Liver (tissue), 8 donors: ENCODE measurements at regions not wholly inside any gene's neighbourhood (a gene's known extent, or its start where the extent isn't known, plus 50 kb on each side); places are given as distances from the start of the nearest gene placed in this dataset.

Experiments
- DNase-seq: peaks from one replicate; pipeline ENCODE4 v3.0.0-alpha.2; 2017; ENCODE audit warnings: low spot score
- H3K27ac ChIP-seq, 2 donors: one replicate each; pipeline ENCODE4 v1.7.0; 2013; ENCODE audit warnings: inconsistent platforms in 2 of 2, low read length in 2 of 2, control low read depth in 1 of 2, low read depth in 1 of 2, mild to moderate bottlenecking in 1 of 2
- H3K27me3 ChIP-seq, 4 donors: one replicate each; pipeline versions ENCODE4 v1.6.1 to v1.7.0; 2013; ENCODE audit warnings: low read length in 3 of 4, inconsistent platforms in 1 of 4, mild to moderate bottlenecking in 1 of 4, moderate library complexity in 1 of 4; ENCODE audit not compliant: control insufficient read depth in 4 of 4, insufficient read depth in 4 of 4
- H3K36me3 ChIP-seq, 4 donors: one replicate each; pipeline versions ENCODE4 v1.6.1 to v1.7.0; 2013; ENCODE audit warnings: low read length in 3 of 4, mild to moderate bottlenecking in 3 of 4, low read depth in 1 of 4, moderate library complexity in 1 of 4; ENCODE audit not compliant: control insufficient read depth in 4 of 4, insufficient read depth in 3 of 4
- H3K4me1 ChIP-seq, 4 donors: one replicate each; pipeline versions ENCODE4 v1.6.1 to v1.7.0; 2013; ENCODE audit warnings: low read length in 3 of 4, mild to moderate bottlenecking in 3 of 4, moderate library complexity in 1 of 4; ENCODE audit not compliant: control insufficient read depth in 4 of 4, insufficient read depth in 4 of 4
- H3K4me3 ChIP-seq, 3 donors: one replicate each; pipeline versions ENCODE4 v1.6.1 to v1.7.0; 2013; ENCODE audit warnings: low read length in 3 of 3, control low read depth in 1 of 3, low read depth in 1 of 3, mild to moderate bottlenecking in 1 of 3
- H3K9ac ChIP-seq, 2 donors: one replicate each; pipeline ENCODE4 v1.7.0; 2013; ENCODE audit warnings: low read length in 2 of 2, mild to moderate bottlenecking in 2 of 2, moderate library complexity in 2 of 2, control low read depth in 1 of 2, low read depth in 1 of 2
- H3K9me3 ChIP-seq, 4 donors: one replicate each; pipeline versions ENCODE4 v1.6.1 to v1.7.0; 2013; ENCODE audit warnings: low read length in 3 of 4; ENCODE audit not compliant: control insufficient read depth in 4 of 4
- ATF3 ChIP-seq: IDR thresholded peaks from 2 replicates; pipeline ENCODE4 v1.6.1; 2016; ENCODE audit warnings: antibody characterized with exemption
- CTCF ChIP-seq: fragments of 150-350 bp; IDR thresholded peaks from 2 replicates; pipeline ENCODE4 v1.5.1; 2017; ENCODE audit warnings: improper control_type of control experiment, low read depth, low read length; ENCODE audit not compliant: missing input control
- EGR1 ChIP-seq, 2 donors: IDR thresholded peaks; 2 replicates each; pipeline ENCODE4 v1.6.1; 2016 to 2018; ENCODE audit warnings: antibody characterized with exemption in 2 of 2, low read depth in 2 of 2
- FOXA1 ChIP-seq: IDR thresholded peaks from 2 replicates; pipeline ENCODE4 v1.6.1; 2016; ENCODE audit warnings: antibody characterized with exemption
- FOXA2 ChIP-seq: IDR thresholded peaks from 2 replicates; pipeline ENCODE4 v1.6.1; 2016; ENCODE audit warnings: antibody characterized with exemption
- GABPA ChIP-seq, 2 donors: IDR thresholded peaks in 1 of 2; conservative IDR thresholded peaks in 1 of 2; 2 replicates each; pipeline ENCODE4 v1.6.1; 2016; ENCODE audit warnings: antibody characterized with exemption in 2 of 2, mild to moderate bottlenecking in 1 of 2, moderate library complexity in 1 of 2
- HNF4A ChIP-seq, 2 donors: conservative IDR thresholded peaks; 2 replicates each; pipeline ENCODE4 v1.6.1; 2016; ENCODE audit warnings: antibody characterized with exemption in 2 of 2, mild to moderate bottlenecking in 2 of 2
- HNF4G ChIP-seq: IDR thresholded peaks from 2 replicates; pipeline ENCODE4 v1.6.1; 2016; ENCODE audit warnings: antibody characterized with exemption
- JUND ChIP-seq, 2 donors: IDR thresholded peaks; 2 replicates each; pipeline ENCODE4 v1.6.1; 2016; ENCODE audit warnings: antibody characterized with exemption in 2 of 2
- MAX ChIP-seq: IDR thresholded peaks from 2 replicates; pipeline ENCODE4 v1.6.1; 2016; ENCODE audit warnings: antibody characterized with exemption
- NR2F2 ChIP-seq: IDR thresholded peaks from 2 replicates; pipeline ENCODE4 v1.6.1; 2016; ENCODE audit warnings: antibody characterized with exemption
- RAD21 ChIP-seq, 2 donors: IDR thresholded peaks; 2 replicates each; pipeline ENCODE4 v1.6.1; 2016; ENCODE audit warnings: antibody characterized with exemption in 2 of 2, mild to moderate bottlenecking in 2 of 2
- REST ChIP-seq: IDR thresholded peaks from 2 replicates; pipeline ENCODE4 v1.6.1; 2016; ENCODE audit warnings: antibody characterized with exemption, mild to moderate bottlenecking
- RXRA ChIP-seq, 2 donors: IDR thresholded peaks; 2 replicates each; pipeline ENCODE4 v1.6.1; 2017 to 2018; ENCODE audit warnings: antibody characterized with exemption in 2 of 2, mild to moderate bottlenecking in 1 of 2
- SP1 ChIP-seq: IDR thresholded peaks from 2 replicates; pipeline ENCODE4 v1.6.1; 2018; ENCODE audit warnings: antibody characterized with exemption, mild to moderate bottlenecking
- TAF1 ChIP-seq: conservative IDR thresholded peaks from 2 replicates; pipeline ENCODE4 v1.6.1; 2016; ENCODE audit warnings: antibody characterized with exemption, mild to moderate bottlenecking
- YY1 ChIP-seq: IDR thresholded peaks from 2 replicates; pipeline ENCODE4 v1.6.1; 2016; ENCODE audit warnings: antibody characterized with exemption, mild to moderate bottlenecking
- ZBTB33 ChIP-seq: IDR thresholded peaks from 2 replicates; pipeline ENCODE4 v1.6.1; 2016; ENCODE audit warnings: antibody characterized with exemption
- WGBS: extraction: QIAGEN DNeasy Blood & Tissue Kit; methylation state at CpG from one replicate; pipeline ENCODE4 v1.1.7; 2013; 5-methylcytosine and 5-hydroxymethylcytosine counted together
- donor health status: healthy.
- donor health status: healthy.
- donor health status: healthy.
- donor health status: healthy.
- donor health status: healthy.

- Histone ChIP-seq H3K4me3 (no peak overlapping the region), H3K27me3 (no peaks in the 10 kb centered on the region), H3K27ac (no peak overlapping the region), H3K9ac (no peak overlapping the region), H3K36me3 (no peaks in the 10 kb centered on the region), H3K4me1 (no peaks in the 10 kb centered on the region), H3K9me3 (no peaks in the 10 kb centered on the region)
- TF ChIP-seq JUND (IDR thresholded peaks at IDR 0.05) = no peak
- WGBS = 88% methylated on average over 3 of the region's 3 CpGs
- DNase-seq = no peak
Measured at GRCh38 chr5:175263776-175264175, 180.2 kb downstream of the DRD1 start.

- H3K36me3 ChIP-seq = no peaks in the 10 kb centered on the region
- 79% methylated on average over 4 of the region's 4 CpGs for WGBS
- no peak overlapping the region for H3K4me3 ChIP-seq
- no peak overlapping the region for H3K27ac ChIP-seq
- no peak for DNase-seq
- no peak overlapping the region for H3K9ac ChIP-seq
- H3K27me3 ChIP-seq = no peaks in the 10 kb centered on the region
- H3K4me1 ChIP-seq = no peaks in the 10 kb centered on the region
- TF ChIP-seq HNF4A (conservative IDR thresholded peaks at IDR 0.05) (no peak), ATF3 (no peak), RXRA (IDR thresholded peaks at IDR 0.05) (no peak), RAD21 (IDR thresholded peaks at IDR 0.05) (no peak), GABPA (IDR thresholded peaks at IDR 0.05 in 1 of 2, conservative IDR thresholded peaks at IDR 0.05 in 1 of 2) (no peak), EGR1 (IDR thresholded peaks at IDR 0.05; ENCODE audit: low read depth in 2 of 2) (no peak), FOXA2 (no peak), SP1 (no peak), ZBTB33 (no peak), FOXA1 (no peak), HNF4G (no peak), NR2F2 (no peak), JUND (IDR thresholded peaks at IDR 0.05) (no peak), TAF1 (no peak), MAX (no peak), REST (no peak), CTCF (no peak), YY1 (no peak)
- H3K9me3 ChIP-seq = no peaks in the 10 kb centered on the region
Measured at GRCh38 chr5:175261526-175261925, 182.5 kb downstream of the DRD1 start.
